ENCODE measurements at regions not wholly inside any gene's neighbourhood (a gene's known extent, or its start where the extent isn't known, plus 50 kb on each side); places are given as distances from the start of the nearest gene placed in this dataset.
A peak's percentile ranks its signal among the peaks of the same experiment; 100 is the strongest.
"Not testable (repeated sequence)": the region's sequence is repeated elsewhere in the genome, so short reads cannot be mapped to it uniquely, and the experiment has no call there.

- Histone ChIP-seq H3K36me3 (replicated peaks; ENCODE audit: control insufficient read depth, insufficient read depth, low read length) (no peaks in the 10 kb centered on the region), H3K27me3 (ENCODE audit: control insufficient read depth, insufficient read depth, low read length) (no peaks in the 10 kb centered on the region), H3K4me3 (ENCODE audit: insufficient read depth, low read depth, low read length) (no peak overlapping the region)
- no peak for DNase-seq
Measured at GRCh38 chr2:7438855-7439254, 521.6 kb downstream of the RNF144A start.

- no peaks in the 10 kb centered on the region for H3K36me3 ChIP-seq (replicated peaks; ENCODE audit: control insufficient read depth, insufficient read depth, low read length)
- H3K27me3 ChIP-seq (ENCODE audit: control insufficient read depth, insufficient read depth, low read length) = no peaks in the 10 kb centered on the region
- H3K4me3 ChIP-seq (ENCODE audit: insufficient read depth, low read depth, low read length) = no peak overlapping the region
- no peak for DNase-seq
Measured at GRCh38 chr2:7440977-7441376, 523.8 kb downstream of the RNF144A start.

GRCh38 chr2:7441841-7442240, 524.6 kb downstream of the RNF144A start:
- not testable (repeated sequence) for H3K27me3 ChIP-seq (ENCODE audit: control insufficient read depth, insufficient read depth, low read length); DNase-seq

GRCh38 chr2:7444626-7445025, 527.4 kb downstream of the RNF144A start:
- no peak for DNase-seq
- Histone ChIP-seq H3K27me3 (ENCODE audit: control insufficient read depth, insufficient read depth, low read length) (no peaks in the 10 kb centered on the region), H3K36me3 (replicated peaks; ENCODE audit: control insufficient read depth, insufficient read depth, low read length) (no peaks in the 10 kb centered on the region), H3K4me3 (ENCODE audit: insufficient read depth, low read depth, low read length) (no peak overlapping the region)

More at GRCh38 chr2:7441841-7442240, 524.6 kb downstream of the RNF144A start:
- H3K4me3 ChIP-seq (ENCODE audit: insufficient read depth, low read depth, low read length); H3K36me3 ChIP-seq (replicated peaks; ENCODE audit: control insufficient read depth, insufficient read depth, low read length): not testable (repeated sequence)

GRCh38 chr2:7448578-7449264, 531.5 kb downstream of the RNF144A start:
- Histone ChIP-seq H3K4me3 (ENCODE audit: insufficient read depth, low read depth, low read length) (no peak overlapping the region), H3K27me3 (ENCODE audit: control insufficient read depth, insufficient read depth, low read length) (no peaks in the 10 kb centered on the region), H3K36me3 (replicated peaks; ENCODE audit: control insufficient read depth, insufficient read depth, low read length) (no peaks in the 10 kb centered on the region)
- DNase-seq = no peak

GRCh38 chr2:7449298-7449697, 532.1 kb downstream of the RNF144A start:
- no peak for DNase-seq
- H3K27me3 ChIP-seq (ENCODE audit: control insufficient read depth, insufficient read depth, low read length) = no peaks in the 10 kb centered on the region
- no peak overlapping the region for H3K4me3 ChIP-seq (ENCODE audit: insufficient read depth, low read depth, low read length)
- H3K36me3 ChIP-seq (replicated peaks; ENCODE audit: control insufficient read depth, insufficient read depth, low read length) = no peaks in the 10 kb centered on the region

- Histone ChIP-seq H3K4me3 (ENCODE audit: insufficient read depth, low read depth, low read length) (no peak overlapping the region), H3K27me3 (ENCODE audit: control insufficient read depth, insufficient read depth, low read length) (no peaks in the 10 kb centered on the region), H3K36me3 (replicated peaks; ENCODE audit: control insufficient read depth, insufficient read depth, low read length) (no peaks in the 10 kb centered on the region)
- no peak for DNase-seq
Measured at GRCh38 chr2:7450188-7450832, 533.1 kb downstream of the RNF144A start.

GRCh38 chr2:7450833-7451190, 533.6 kb downstream of the RNF144A start:
- H3K4me3 ChIP-seq (ENCODE audit: insufficient read depth, low read depth, low read length) = no peak overlapping the region
- DNase-seq = no peak
- H3K36me3 ChIP-seq (replicated peaks; ENCODE audit: control insufficient read depth, insufficient read depth, low read length) = no peaks in the 10 kb centered on the region
- H3K27me3 ChIP-seq (ENCODE audit: control insufficient read depth, insufficient read depth, low read length) = no peaks in the 10 kb centered on the region

GRCh38 chr2:7452110-7452876, 535.1 kb downstream of the RNF144A start:
- Histone ChIP-seq H3K27me3 (ENCODE audit: control insufficient read depth, insufficient read depth, low read length) (no peaks in the 10 kb centered on the region), H3K4me3 (ENCODE audit: insufficient read depth, low read depth, low read length) (no peak overlapping the region), H3K36me3 (replicated peaks; ENCODE audit: control insufficient read depth, insufficient read depth, low read length) (no peaks in the 10 kb centered on the region)
- no peak for DNase-seq

GRCh38 chr2:7454592-7454991, 537.4 kb downstream of the RNF144A start:
- H3K4me3 ChIP-seq (ENCODE audit: insufficient read depth, low read depth, low read length) = no peak overlapping the region
- H3K36me3 ChIP-seq (replicated peaks; ENCODE audit: control insufficient read depth, insufficient read depth, low read length) = no peaks in the 10 kb centered on the region
- no peak for DNase-seq
- H3K27me3 ChIP-seq (ENCODE audit: control insufficient read depth, insufficient read depth, low read length) = no peaks in the 10 kb centered on the region

GRCh38 chr2:7456762-7457161, 539.5 kb downstream of the RNF144A start:
- Histone ChIP-seq H3K27me3 (ENCODE audit: control insufficient read depth, insufficient read depth, low read length) (no peaks in the 10 kb centered on the region), H3K36me3 (replicated peaks; ENCODE audit: control insufficient read depth, insufficient read depth, low read length) (no peaks in the 10 kb centered on the region), H3K4me3 (ENCODE audit: insufficient read depth, low read depth, low read length) (no peak overlapping the region)
- peak; percentile 13 for DNase-seq

- Histone ChIP-seq H3K27me3 (ENCODE audit: control insufficient read depth, insufficient read depth, low read length) (no peaks in the 10 kb centered on the region), H3K4me3 (ENCODE audit: insufficient read depth, low read depth, low read length) (no peak overlapping the region), H3K36me3 (replicated peaks; ENCODE audit: control insufficient read depth, insufficient read depth, low read length) (no peaks in the 10 kb centered on the region)
- DNase-seq = no peak
Measured at GRCh38 chr2:7458066-7458465, 540.9 kb downstream of the RNF144A start.

GRCh38 chr2:7467782-7468447, 550.7 kb downstream of the RNF144A start:
- DNase-seq = no peak
- Histone ChIP-seq H3K27me3 (ENCODE audit: control insufficient read depth, insufficient read depth, low read length) (no peaks in the 10 kb centered on the region), H3K36me3 (replicated peaks; ENCODE audit: control insufficient read depth, insufficient read depth, low read length) (no peaks in the 10 kb centered on the region), H3K4me3 (ENCODE audit: insufficient read depth, low read depth, low read length) (no peak overlapping the region)

GRCh38 chr2:7468448-7468828, 551.2 kb downstream of the RNF144A start:
- Histone ChIP-seq H3K4me3 (ENCODE audit: insufficient read depth, low read depth, low read length) (no peak overlapping the region), H3K27me3 (ENCODE audit: control insufficient read depth, insufficient read depth, low read length) (no peaks in the 10 kb centered on the region), H3K36me3 (replicated peaks; ENCODE audit: control insufficient read depth, insufficient read depth, low read length) (no peaks in the 10 kb centered on the region)
- no peak for DNase-seq

GRCh38 chr2:7468955-7469354, 551.7 kb downstream of the RNF144A start:
- no peak for DNase-seq
- Histone ChIP-seq H3K36me3 (replicated peaks; ENCODE audit: control insufficient read depth, insufficient read depth, low read length) (no peaks in the 10 kb centered on the region), H3K27me3 (ENCODE audit: control insufficient read depth, insufficient read depth, low read length) (no peaks in the 10 kb centered on the region), H3K4me3 (ENCODE audit: insufficient read depth, low read depth, low read length) (no peak overlapping the region)
